Psoas muscle (tissue), 7 donors: ENCODE measurements at regions not wholly inside any gene's neighbourhood (a gene's known extent, or its start where the extent isn't known, plus 50 kb on each side); places are given as distances from the start of the nearest gene placed in this dataset.

ENCODE experiments used
- ATAC-seq, 4 donors: fragments of 200-7000 bp; cut with Tn5 transposase; one replicate each; pipeline ENCODE4 v1.9.1; 2020; ENCODE audit warnings: moderate library complexity in 3 of 4, mild to moderate bottlenecking in 2 of 4
- DNase-seq, 2 donors: peaks; one replicate each; pipeline ENCODE4 v3.0.0-alpha.2; 2020
- H3K27ac ChIP-seq: fragments of 200-600 bp; one replicate; pipeline ENCODE4 v1.8.0; 2022
- H3K27me3 ChIP-seq, 3 donors: fragments of 200-600 bp in 1 of 3; one replicate each; pipeline versions ENCODE4 v1.6.1 to v1.8.0; 2013 to 2022; ENCODE audit warnings: low read length in 2 of 3, mild to moderate bottlenecking in 2 of 3, moderate library complexity in 1 of 3; ENCODE audit not compliant: insufficient read depth in 3 of 3
- H3K36me3 ChIP-seq, 2 donors: fragments of 200-600 bp in 1 of 2; one replicate each; pipeline versions ENCODE4 v1.6.1 to v1.8.0; 2013 to 2022; ENCODE audit warnings: low read depth in 1 of 2, mild to moderate bottlenecking in 1 of 2, moderate library complexity in 1 of 2; ENCODE audit not compliant: insufficient read depth in 1 of 2
- H3K4me1 ChIP-seq: fragments of 200-600 bp; one replicate; pipeline ENCODE4 v1.8.0; 2022
- H3K4me3 ChIP-seq: fragments of 200-600 bp; one replicate; pipeline ENCODE4 v1.8.0; 2022; ENCODE audit warnings: mild to moderate bottlenecking
- H3K9me3 ChIP-seq: fragments of 200-600 bp; one replicate; pipeline ENCODE4 v1.8.0; 2022
- WGBS, 3 donors: extraction: QIAGEN DNeasy Blood & Tissue Kit; methylation state at CpG; one replicate each; pipeline versions ENCODE4 v1.1.6 to v1.1.7; 2013; 5-methylcytosine and 5-hydroxymethylcytosine counted together
- intact Hi-C, 2 donors: fragments of 100-400 bp; cut with DNase I; formaldehyde crosslinking; loops; one replicate each; pipeline versions ENCODE4 v1.11.0 to v1.14.2; 2022
- TF ChIP-seq, protein P1 (sequence below): fragments of 200-600 bp; IDR thresholded peaks from one replicate; pipeline ENCODE4 v1.8.0; 2022; ENCODE audit warnings: antibody characterized with exemption
- donor health status: healthy with polysubstance abuse.
- donor health status: DM: no; HTN: no; CAD: no; lungs with moderate emphysema.
- donor health status: Bipolar disorder and iron deficiency.
- donor health status: healthy.
- donor health status: DM: yes; HTN: yes; CAD: no.
- donor health status: DM: no; HTN: no; CAD: no.
- donor health status: DM: yes; HTN: yes; CAD: no.

GRCh38 chr2:45156605-45157004 is 147.4 kb upstream of the SIX2 start:
- H3K4me1 ChIP-seq = no peaks in the 10 kb centered on the region
- H3K36me3 ChIP-seq = no peaks in the 10 kb centered on the region
- no peaks in the 10 kb centered on the region for H3K27me3 ChIP-seq
- DNase-seq (no peak), ATAC-seq (no peak)
- H3K27ac ChIP-seq = no peak overlapping the region
- H3K9me3 ChIP-seq = no peaks in the 10 kb centered on the region
- intact Hi-C loops = no loop called here
- H3K4me3 ChIP-seq = no peak overlapping the region
- whole genome bisulfite sequencing, 3 donors = 74 to 88% (median 78%) methylated on average over 4 of the region's 4 CpGs
- TF ChIP-seq, protein P1, sequence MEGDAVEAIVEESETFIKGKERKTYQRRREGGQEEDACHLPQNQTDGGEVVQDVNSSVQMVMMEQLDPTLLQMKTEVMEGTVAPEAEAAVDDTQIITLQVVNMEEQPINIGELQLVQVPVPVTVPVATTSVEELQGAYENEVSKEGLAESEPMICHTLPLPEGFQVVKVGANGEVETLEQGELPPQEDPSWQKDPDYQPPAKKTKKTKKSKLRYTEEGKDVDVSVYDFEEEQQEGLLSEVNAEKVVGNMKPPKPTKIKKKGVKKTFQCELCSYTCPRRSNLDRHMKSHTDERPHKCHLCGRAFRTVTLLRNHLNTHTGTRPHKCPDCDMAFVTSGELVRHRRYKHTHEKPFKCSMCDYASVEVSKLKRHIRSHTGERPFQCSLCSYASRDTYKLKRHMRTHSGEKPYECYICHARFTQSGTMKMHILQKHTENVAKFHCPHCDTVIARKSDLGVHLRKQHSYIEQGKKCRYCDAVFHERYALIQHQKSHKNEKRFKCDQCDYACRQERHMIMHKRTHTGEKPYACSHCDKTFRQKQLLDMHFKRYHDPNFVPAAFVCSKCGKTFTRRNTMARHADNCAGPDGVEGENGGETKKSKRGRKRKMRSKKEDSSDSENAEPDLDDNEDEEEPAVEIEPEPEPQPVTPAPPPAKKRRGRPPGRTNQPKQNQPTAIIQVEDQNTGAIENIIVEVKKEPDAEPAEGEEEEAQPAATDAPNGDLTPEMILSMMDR = no peak

- ATAC-seq (no peak), DNase-seq (no peak)
- no peaks in the 10 kb centered on the region for H3K27me3 ChIP-seq
- H3K36me3 ChIP-seq = no peaks in the 10 kb centered on the region
- intact Hi-C loops = no loop called here
- TF ChIP-seq, protein P1 = no peak
- no peak overlapping the region for H3K27ac ChIP-seq
- 75 to 82% (median 81%) methylated on average over 4 of the region's 4 CpGs for WGBS, 3 donors
- peaks cover 8% of the 10 kb centered on the region for H3K9me3 ChIP-seq
- H3K4me3 ChIP-seq = no peak overlapping the region
- no peaks in the 10 kb centered on the region for H3K4me1 ChIP-seq
Observed at GRCh38 chr2:45154606-45155155, 145.4 kb upstream of the SIX2 start.

DNA sequence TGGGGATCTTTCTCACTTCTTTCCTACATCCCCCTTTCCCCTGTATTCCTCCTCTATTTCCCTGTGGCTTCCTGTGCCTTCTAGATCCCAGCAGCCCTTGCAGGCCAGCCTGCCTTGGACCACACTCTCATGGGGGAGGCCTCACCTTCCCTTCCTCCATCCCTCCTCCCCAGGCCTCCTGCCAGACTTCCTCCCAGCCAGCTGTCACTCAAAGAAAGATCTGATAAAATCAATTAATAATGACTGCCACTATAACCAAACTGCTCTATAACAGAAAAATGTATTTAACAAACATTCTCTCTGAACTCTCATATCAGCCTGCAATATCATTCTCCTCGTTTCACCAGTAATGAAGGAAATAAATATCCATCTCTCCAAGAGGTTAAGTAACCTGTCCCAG is 144.9 kb upstream of the SIX2 start:
- Histone ChIP-seq H3K27ac (no peak overlapping the region), H3K36me3 (no peaks in the 10 kb centered on the region), H3K4me1 (no peaks in the 10 kb centered on the region), H3K27me3 (no peaks in the 10 kb centered on the region), H3K9me3 (peaks cover 8% of the 10 kb centered on the region), H3K4me3 (no peak overlapping the region)
- TF ChIP-seq, protein P1 = no peak
- ATAC-seq (no peak), DNase-seq (no peak)
- intact Hi-C loops = no loop called here
- 78 to 93% (median 82%) methylated on average over 1 of the region's 1 CpG for WGBS, 3 donors

DNA sequence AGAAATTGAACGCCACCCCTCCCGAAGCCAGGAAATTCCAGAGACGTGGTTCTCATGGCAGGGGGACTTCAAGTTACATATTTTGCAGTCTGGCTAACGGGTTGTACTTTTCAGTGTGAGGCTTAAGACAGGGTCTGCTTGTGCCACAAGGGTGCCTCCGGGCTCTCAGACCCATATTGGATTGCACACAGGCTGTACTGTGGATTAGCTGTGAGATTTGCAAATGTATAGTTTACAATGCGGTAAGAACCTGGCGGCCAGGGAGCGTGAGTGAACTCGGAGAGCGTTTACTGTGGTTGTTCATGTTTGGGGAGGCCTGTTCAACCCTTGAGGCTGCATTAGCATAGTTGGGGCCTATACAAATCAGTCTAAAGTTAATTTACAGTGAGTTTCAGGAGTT is 143.9 kb upstream of the SIX2 start:
- DNase-seq (no peak), ATAC-seq (no peak)
- H3K36me3 ChIP-seq = no peaks in the 10 kb centered on the region
- H3K4me3 ChIP-seq = no peak overlapping the region
- TF ChIP-seq, protein P1 = no peak
- WGBS, 3 donors = 82 to 84% (median 84%) methylated on average over 10 of the region's 10 CpGs
- no peaks in the 10 kb centered on the region for H3K4me1 ChIP-seq
- H3K9me3 ChIP-seq = peaks cover 8% of the 10 kb centered on the region
- no peak overlapping the region for H3K27ac ChIP-seq
- no peaks in the 10 kb centered on the region for H3K27me3 ChIP-seq
- intact Hi-C loops = no loop called here

DNA sequence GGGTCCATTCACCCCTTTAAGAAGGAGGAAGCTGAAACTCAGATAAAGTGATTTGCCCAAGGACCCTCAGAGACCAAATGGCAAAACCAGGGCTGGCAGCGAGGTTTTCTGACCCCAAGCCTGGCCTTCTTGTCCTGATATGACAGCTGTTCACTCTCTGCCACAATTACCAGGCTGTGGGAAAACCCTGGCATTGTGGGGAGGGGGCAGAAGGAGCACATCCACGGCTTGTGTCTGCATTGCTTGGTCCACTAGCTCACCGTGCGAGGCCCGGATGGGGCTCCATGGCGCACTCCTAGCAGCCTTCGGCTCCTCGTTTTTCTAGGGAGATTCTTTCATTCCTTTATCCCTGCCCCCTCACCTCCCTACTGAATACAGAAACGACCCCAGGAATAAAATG is 143.4 kb upstream of the SIX2 start:
- no peak overlapping the region for H3K27ac ChIP-seq
- ATAC-seq (no peak), DNase-seq (no peak)
- peaks cover 8% of the 10 kb centered on the region for H3K9me3 ChIP-seq
- no peaks in the 10 kb centered on the region for H3K4me1 ChIP-seq
- intact Hi-C loops = no loop called here
- H3K4me3 ChIP-seq = no peak overlapping the region
- TF ChIP-seq, protein P1 = no peak
- H3K27me3 ChIP-seq = no peaks in the 10 kb centered on the region
- no peaks in the 10 kb centered on the region for H3K36me3 ChIP-seq
- 72 to 74% (median 73%) methylated on average over 9 of the region's 9 CpGs for WGBS, 3 donors
